Epithelial cell of esophagus (primary cell): ENCODE measurements at regions not wholly inside any gene's neighbourhood (a gene's known extent, or its start where the extent isn't known, plus 50 kb on each side); places are given as distances from the start of the nearest gene placed in this dataset.
"Not testable (repeated sequence)": the region's sequence is repeated elsewhere in the genome, so short reads cannot be mapped to it uniquely, and the experiment has no call there.

Experiments
- DNase-seq: peaks from one replicate; pipeline ENCODE4 v3.0.0; 2010; ENCODE audit warnings: low read depth
- H3K4me3 ChIP-seq: 2 replicates; pipeline ENCODE4 v1.5.1; 2011; ENCODE audit warnings: mild to moderate bottlenecking, low read length, control low read depth
- CTCF ChIP-seq: IDR thresholded peaks from 2 replicates; pipeline ENCODE4 v1.5.1; 2011; ENCODE audit warnings: low read depth, mild to moderate bottlenecking, low read length, control low read depth, inconsistent platforms; ENCODE audit not compliant: insufficient read depth; ENCODE audit errors: missing control alignments

GRCh38 chr2:77873506-77873905, 351.3 kb upstream of the LRRTM4 start:
- TF ChIP-seq CTCF = no peak
- no peak overlapping the region for H3K4me3 ChIP-seq
- no peak for DNase-seq

- not testable (repeated sequence) for DNase-seq, H3K4me3 ChIP-seq
Measured at GRCh38 chr2:77900211-77900610, 378.0 kb upstream of the LRRTM4 start.

- DNase-seq = no peak
- H3K4me3 ChIP-seq = no peak overlapping the region
- TF ChIP-seq CTCF = no peak
Measured at GRCh38 chr2:77910136-77910535, 388.0 kb upstream of the LRRTM4 start.

- no peak overlapping the region for H3K4me3 ChIP-seq
- TF ChIP-seq CTCF = no peak
- DNase-seq = no peak
Measured at GRCh38 chr2:77920838-77921366, 398.7 kb upstream of the LRRTM4 start.

- TF ChIP-seq CTCF = no peak
- DNase-seq = no peak
- H3K4me3 ChIP-seq = no peak overlapping the region
Measured at GRCh38 chr2:77922567-77922966, 400.4 kb upstream of the LRRTM4 start.

- no peak overlapping the region for H3K4me3 ChIP-seq
- no peak for DNase-seq
- no peak for TF ChIP-seq CTCF
Measured at GRCh38 chr2:77937366-77937765, 415.2 kb upstream of the LRRTM4 start.

GRCh38 chr2:77938462-77938861, 416.3 kb upstream of the LRRTM4 start:
- no peak for DNase-seq
- no peak overlapping the region for H3K4me3 ChIP-seq
- TF ChIP-seq CTCF = no peak

GRCh38 chr2:77939370-77939769, 417.2 kb upstream of the LRRTM4 start:
- TF ChIP-seq CTCF = no peak
- DNase-seq = no peak
- no peak overlapping the region for H3K4me3 ChIP-seq
